ENCODE measurements at regions not wholly inside any gene's neighbourhood (a gene's known extent, or its start where the extent isn't known, plus 50 kb on each side); places are given as distances from the start of the nearest gene placed in this dataset.

- no peak for TF ChIP-seq POLR2A (IDR thresholded peaks at IDR 0.05; ENCODE audit: low read length)
- TF ChIP-seq GATA1 (IDR thresholded peaks at IDR 0.05; ENCODE audit: low read depth, low read length), result no peak
Observed at GRCh38 chr6:17197607-17198006, 83.6 kb upstream of the RBM24 start.

Measured in erythroblast (primary cell).